Amniotic epithelial cell (primary cell): ENCODE measurements at regions not wholly inside any gene's neighbourhood (a gene's known extent, or its start where the extent isn't known, plus 50 kb on each side); places are given as distances from the start of the nearest gene placed in this dataset.
A peak's percentile ranks its signal among the peaks of the same experiment; 100 is the strongest.

ENCODE experiments used
- DNase-seq: peaks from one replicate; pipeline ENCODE4 v3.0.0-alpha.2; 2010; ENCODE audit warnings: low read depth

DNA sequence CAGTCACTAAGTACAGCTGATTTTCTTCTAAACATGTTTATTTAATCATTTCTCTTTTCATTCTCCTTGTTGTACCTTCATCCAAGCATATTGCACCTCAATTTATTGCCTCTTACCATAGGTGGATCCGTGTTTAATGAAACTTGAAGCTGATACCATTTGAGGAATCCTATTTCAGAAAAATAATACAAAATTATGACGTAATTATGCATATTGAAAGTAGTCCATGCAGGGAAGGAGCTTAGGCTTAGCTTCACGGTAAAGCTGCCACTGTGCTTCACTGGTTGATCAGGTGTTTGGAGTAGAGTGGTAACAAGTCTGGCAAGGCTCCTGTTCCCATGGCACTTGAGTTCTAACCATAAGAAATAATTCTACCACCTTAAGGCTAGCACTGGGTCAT is 61.0 kb upstream of the CLEC14A start:
- no peak for DNase-seq

DNA sequence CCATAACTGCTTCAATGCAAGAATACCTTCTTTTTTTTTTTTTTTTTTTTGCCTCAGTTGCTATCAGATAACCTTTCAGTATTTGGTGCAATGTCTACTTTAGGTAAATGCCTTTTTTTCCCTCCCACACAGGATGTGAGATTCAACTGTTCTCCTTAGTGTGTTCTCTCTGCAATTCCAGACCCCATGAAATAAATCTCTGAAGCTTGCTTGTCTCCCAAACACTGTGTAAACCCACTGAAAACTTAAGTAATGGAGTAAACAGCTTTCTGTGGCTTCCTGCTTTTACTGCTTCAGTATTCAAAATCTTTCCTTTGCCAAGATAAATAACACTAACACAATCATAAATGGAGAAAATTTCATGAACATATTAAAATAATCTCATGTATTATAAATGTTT is 55.8 kb upstream of the CLEC14A start:
- DNase-seq, result peak; percentile 65

DNA sequence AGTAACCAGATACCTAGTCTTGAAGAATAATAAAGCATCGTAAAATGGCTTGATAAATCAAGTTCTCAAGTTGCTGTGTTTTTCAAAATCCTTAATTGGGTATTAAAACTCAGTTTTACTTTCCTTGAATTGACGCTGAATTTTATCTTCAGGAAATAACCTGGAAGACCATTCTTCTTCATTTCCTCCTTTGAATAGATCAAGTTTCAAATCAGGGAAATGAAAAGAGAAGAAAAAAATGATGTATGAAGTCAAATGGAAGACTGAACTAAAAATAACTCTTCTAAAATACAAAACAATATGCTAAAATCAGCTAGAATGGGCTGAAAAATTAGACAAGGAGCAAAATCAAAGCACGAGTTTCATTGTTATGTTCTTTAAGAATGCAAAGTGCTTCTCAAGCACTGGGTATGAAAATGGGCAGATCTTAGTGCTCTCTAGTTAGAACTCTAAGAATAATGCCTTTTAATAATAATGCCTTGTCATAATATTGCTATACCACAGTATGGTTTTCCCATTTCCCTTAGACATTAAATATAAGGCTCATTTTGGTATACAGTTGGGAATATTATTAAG is 54.6 kb upstream of the CLEC14A start:
- no peak for DNase-seq

DNA sequence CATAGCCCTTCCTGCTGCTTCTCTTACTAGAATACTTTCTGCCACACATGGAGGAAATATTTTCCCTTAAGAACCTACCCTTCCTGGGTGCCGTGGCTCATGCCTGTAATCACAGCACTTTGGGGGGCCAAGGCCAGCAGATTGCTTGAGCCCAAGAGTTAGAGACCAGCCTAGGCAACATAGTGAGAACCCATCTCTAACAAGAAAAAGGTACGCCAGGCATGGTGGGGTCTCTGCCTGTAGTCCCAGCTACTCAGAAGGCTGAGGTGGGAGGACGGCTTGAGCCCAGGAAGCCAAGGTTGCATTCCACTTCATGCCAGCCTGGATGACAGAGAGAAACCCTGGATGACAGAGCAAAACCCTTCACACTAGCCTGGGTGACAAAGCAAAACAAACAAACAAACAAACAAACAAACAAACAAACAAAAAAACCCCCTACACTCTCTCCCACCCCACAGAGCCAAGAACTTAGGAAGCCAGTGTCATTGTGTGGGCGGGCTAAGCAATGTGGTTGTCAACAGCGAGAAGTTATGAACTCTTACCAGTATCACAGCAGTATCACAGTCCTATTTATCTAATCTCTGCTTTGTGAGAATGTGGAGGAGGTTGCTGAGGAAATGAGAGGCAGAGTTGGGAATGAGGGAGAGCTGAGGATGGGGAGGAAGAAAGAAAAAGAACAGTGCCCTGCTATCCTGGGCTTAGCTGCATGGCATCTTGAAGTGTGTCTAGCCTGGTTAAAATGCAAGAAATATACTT is 53.8 kb upstream of the CLEC14A start:
- DNase-seq, result peak; percentile 85
